ENCODE measurements at regions not wholly inside any gene's neighbourhood (a gene's known extent, or its start where the extent isn't known, plus 50 kb on each side); places are given as distances from the start of the nearest gene placed in this dataset.

DNA sequence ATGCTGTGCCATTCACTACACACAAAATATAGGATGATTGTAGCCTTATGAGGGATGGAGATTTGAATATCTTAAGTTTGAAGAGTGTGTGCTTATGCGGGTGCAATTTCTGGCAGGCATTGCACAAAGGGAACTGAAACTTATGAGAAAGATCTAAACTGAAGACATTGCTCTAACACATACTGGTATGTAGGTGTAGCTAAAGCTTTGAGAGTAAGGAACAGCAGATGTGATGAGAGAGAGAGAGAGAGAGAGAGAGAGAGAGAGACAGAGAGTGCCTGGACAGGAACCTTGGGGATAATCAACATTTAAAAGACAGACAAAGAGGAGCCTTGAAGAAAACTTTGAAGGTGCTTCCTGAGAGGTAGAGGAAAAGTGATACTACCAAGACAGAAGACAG lies 379.7 kb downstream of the SPRY1 start:
- no peak for TF ChIP-seq EP300 (IDR thresholded peaks at IDR 0.05)
- TF ChIP-seq, protein P1, sequence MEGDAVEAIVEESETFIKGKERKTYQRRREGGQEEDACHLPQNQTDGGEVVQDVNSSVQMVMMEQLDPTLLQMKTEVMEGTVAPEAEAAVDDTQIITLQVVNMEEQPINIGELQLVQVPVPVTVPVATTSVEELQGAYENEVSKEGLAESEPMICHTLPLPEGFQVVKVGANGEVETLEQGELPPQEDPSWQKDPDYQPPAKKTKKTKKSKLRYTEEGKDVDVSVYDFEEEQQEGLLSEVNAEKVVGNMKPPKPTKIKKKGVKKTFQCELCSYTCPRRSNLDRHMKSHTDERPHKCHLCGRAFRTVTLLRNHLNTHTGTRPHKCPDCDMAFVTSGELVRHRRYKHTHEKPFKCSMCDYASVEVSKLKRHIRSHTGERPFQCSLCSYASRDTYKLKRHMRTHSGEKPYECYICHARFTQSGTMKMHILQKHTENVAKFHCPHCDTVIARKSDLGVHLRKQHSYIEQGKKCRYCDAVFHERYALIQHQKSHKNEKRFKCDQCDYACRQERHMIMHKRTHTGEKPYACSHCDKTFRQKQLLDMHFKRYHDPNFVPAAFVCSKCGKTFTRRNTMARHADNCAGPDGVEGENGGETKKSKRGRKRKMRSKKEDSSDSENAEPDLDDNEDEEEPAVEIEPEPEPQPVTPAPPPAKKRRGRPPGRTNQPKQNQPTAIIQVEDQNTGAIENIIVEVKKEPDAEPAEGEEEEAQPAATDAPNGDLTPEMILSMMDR (IDR thresholded peaks at IDR 0.05), result no peak
- no peak for TF ChIP-seq POLR2AphosphoS5 (IDR thresholded peaks at IDR 0.05)
- no peak for TF ChIP-seq POLR2A (IDR thresholded peaks at IDR 0.05)
- Histone ChIP-seq H3K36me3 (no peaks in the 10 kb centered on the region), H3K4me1 (no peaks in the 10 kb centered on the region), H3K27ac (no peak overlapping the region), H3K27me3 (no peaks in the 10 kb centered on the region), H3K9me3 (no peaks in the 10 kb centered on the region), H3K4me3 (no peak overlapping the region)
- intact Hi-C loops (cut with DNase I), result no loop called here
- 62 to 91% methylated on average over 1 of the region's 1 CpG for WGBS, 2 donors
- no peak for DNase-seq

GRCh38 chr4:123777373-123777772 lies 380.8 kb downstream of the SPRY1 start:
- Histone ChIP-seq H3K36me3 (no peaks in the 10 kb centered on the region), H3K27me3 (no peaks in the 10 kb centered on the region), H3K4me3 (no peak overlapping the region), H3K27ac (peak overlapping the region in 1 of 4 donors; percentile 10), H3K4me1 (no peaks in the 10 kb centered on the region), H3K9me3 (no peaks in the 10 kb centered on the region)
- intact Hi-C loops (cut with DNase I), result no loop called here
- TF ChIP-seq EP300 (IDR thresholded peaks at IDR 0.05) (no peak), POLR2AphosphoS5 (IDR thresholded peaks at IDR 0.05) (no peak), POLR2A (IDR thresholded peaks at IDR 0.05) (no peak)
- TF ChIP-seq, protein P1 (IDR thresholded peaks at IDR 0.05), result no peak
- peak; percentile 51 for DNase-seq
- 66 to 88% methylated on average over 1 of the region's 1 CpG for WGBS, 2 donors

- Histone ChIP-seq H3K9me3 (no peaks in the 10 kb centered on the region), H3K4me1 (peaks cover 0 to 41% (median 34%) of the 10 kb centered on the region in 4 donors), H3K27ac (peak overlapping the region; percentile 7 to 83 (median 72)), H3K36me3 (no peaks in the 10 kb centered on the region), H3K4me3 (no peak overlapping the region), H3K27me3 (no peaks in the 10 kb centered on the region)
- DNase-seq, result no peak
- intact Hi-C loops (cut with DNase I), result no loop called here
- 67 to 72% methylated on average over 3 of the region's 3 CpGs for WGBS, 2 donors
- TF ChIP-seq, protein P1 (IDR thresholded peaks at IDR 0.05), result no peak
- TF ChIP-seq POLR2AphosphoS5 (IDR thresholded peaks at IDR 0.05), result peak in 1 of 4 donors; percentile 32
Measured at GRCh38 chr4:123783151-123783790, 386.7 kb downstream of the SPRY1 start.

GRCh38 chr4:123783921-123784320 lies 387.3 kb downstream of the SPRY1 start:
- intact Hi-C loops (cut with DNase I), result no loop called here
- DNase-seq, result no peak
- Histone ChIP-seq H3K27ac (peak overlapping the region; percentile 7 to 83 (median 72)), H3K9me3 (no peaks in the 10 kb centered on the region), H3K36me3 (no peaks in the 10 kb centered on the region), H3K4me3 (no peak overlapping the region), H3K27me3 (no peaks in the 10 kb centered on the region), H3K4me1 (peaks cover 0 to 41% (median 34%) of the 10 kb centered on the region in 4 donors)
- no peak for TF ChIP-seq POLR2A (IDR thresholded peaks at IDR 0.05)
- TF ChIP-seq EP300 (IDR thresholded peaks at IDR 0.05), result no peak
- no peak for TF ChIP-seq POLR2AphosphoS5 (IDR thresholded peaks at IDR 0.05)
- TF ChIP-seq, protein P1 (IDR thresholded peaks at IDR 0.05), result no peak

DNA sequence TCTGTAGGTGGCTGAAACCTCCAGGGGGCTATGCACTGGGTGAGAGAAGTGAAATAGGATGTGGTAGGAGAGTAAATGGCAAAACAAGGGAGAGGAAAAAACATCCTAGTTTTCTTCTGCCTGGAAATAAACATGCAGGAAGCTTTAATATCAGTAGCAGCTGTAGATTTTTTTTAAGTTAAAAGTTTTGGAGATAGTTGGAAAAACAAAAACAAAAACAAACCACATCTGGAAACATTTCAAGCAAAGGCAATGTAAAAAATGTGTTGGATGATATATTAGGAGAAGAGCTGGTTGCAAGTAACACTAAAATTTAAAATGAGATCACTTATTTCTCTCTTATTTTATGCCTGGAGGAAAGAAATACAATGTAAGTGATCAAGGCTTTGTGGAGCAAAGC lies 388.0 kb downstream of the SPRY1 start:
- Histone ChIP-seq H3K27ac (peak overlapping the region; percentile 24 to 83 (median 72)), H3K9me3 (no peaks in the 10 kb centered on the region), H3K4me1 (peaks cover 0 to 41% (median 34%) of the 10 kb centered on the region in 4 donors), H3K4me3 (no peak overlapping the region), H3K36me3 (no peaks in the 10 kb centered on the region), H3K27me3 (no peaks in the 10 kb centered on the region)
- intact Hi-C loops (cut with DNase I), result no loop called here
- TF ChIP-seq, protein P1 (IDR thresholded peaks at IDR 0.05), result no peak
- TF ChIP-seq EP300 (IDR thresholded peaks at IDR 0.05), result no peak
- TF ChIP-seq POLR2AphosphoS5 (IDR thresholded peaks at IDR 0.05), result no peak
- TF ChIP-seq POLR2A (IDR thresholded peaks at IDR 0.05), result no peak
- DNase-seq, result no peak

Data from sigmoid colon (tissue), 6 donors.